Activated CD4-positive, alpha-beta T cell treated with anti-CD3 and anti-CD28 coated beads, Interleukin-10, Interleukin-2, amounts not matched to agents 100 ng/mL and 50 ng/mL, durations not matched to agents 16 hours and 8 hours (primary cell): ENCODE measurements at regions not wholly inside any gene's neighbourhood (a gene's known extent, or its start where the extent isn't known, plus 50 kb on each side); places are given as distances from the start of the nearest gene placed in this dataset.

Experiments used
- DNase-seq: peaks from one replicate; pipeline ENCODE4 v3.0.0-alpha.2; 2020

DNA sequence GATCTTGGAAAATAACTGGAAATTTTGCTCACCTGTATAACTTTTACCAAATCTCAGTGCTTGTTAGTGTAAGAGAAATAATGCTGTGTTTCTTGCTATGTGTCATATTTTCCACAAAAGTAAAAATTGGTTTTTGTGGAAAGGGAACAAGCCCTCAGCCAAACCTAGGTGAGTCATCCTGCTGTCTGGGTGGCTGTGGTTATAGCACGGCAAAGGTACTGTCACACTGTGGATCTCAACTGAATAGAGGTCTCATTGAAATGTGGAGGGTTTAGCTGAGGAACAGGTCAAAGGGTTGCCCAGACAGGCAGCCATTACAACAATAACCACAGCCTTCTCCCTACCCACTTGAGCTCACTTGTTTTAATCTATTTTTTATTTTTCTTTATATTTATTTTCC lies 338.8 kb upstream of the DACH1 start:
- peak; percentile 5 for DNase-seq

DNA sequence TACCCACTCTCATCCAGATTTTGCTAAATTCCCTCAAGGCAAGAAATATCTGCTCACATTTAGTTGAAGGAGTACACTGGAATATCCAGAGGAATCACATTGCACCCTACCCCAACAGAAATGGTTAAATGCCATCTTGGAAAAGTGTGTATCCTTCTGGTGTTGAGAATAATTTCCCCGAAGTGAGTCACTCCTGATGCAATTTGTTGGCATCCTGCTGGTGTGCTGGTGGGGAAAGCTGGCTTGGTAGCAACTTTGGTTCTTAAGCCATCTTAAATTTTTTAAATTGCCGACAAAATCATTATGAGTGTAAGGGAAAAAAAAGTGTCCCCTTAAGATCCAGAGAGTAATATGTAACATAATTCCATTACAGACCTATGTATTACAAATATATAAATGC lies 337.3 kb upstream of the DACH1 start:
- no peak for DNase-seq

DNA sequence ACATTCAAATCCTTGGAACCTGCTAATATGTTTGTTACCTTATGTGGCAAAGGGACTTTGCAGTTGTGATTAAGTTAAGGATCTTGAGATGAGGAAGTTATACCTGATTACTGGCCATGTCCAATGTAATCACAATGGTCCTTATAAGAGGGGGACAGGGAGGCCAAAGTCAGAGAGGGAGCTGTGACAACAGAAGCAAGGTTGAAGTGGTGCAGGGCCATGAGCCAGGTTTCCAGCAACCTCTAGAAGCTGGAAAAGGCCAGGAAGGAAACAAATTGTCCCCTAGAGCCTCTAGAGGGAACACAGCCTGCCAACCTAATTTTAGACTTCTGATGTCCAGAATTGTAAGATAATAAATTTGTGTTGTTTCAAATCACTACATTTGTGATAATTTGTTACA lies 334.7 kb upstream of the DACH1 start:
- DNase-seq = no peak

DNA sequence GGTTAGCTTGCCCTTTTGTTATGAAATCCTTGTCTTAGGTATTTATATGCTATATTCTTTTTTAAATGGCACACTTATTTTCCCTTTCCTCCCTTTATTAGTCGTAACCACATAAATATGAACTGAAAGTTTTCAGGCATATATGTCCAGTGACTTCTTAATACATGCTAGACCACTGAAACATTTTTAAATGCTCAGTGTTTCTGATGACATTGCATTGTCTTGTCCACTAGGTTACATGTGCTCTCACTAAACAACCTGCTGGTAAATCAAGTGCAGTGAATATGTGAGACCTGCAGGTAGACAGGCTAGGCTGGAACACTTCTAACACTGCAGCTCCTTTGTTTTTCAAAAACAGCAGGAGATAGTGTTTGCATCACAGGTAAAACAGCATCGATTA lies 332.6 kb upstream of the DACH1 start:
- DNase-seq = no peak

DNA sequence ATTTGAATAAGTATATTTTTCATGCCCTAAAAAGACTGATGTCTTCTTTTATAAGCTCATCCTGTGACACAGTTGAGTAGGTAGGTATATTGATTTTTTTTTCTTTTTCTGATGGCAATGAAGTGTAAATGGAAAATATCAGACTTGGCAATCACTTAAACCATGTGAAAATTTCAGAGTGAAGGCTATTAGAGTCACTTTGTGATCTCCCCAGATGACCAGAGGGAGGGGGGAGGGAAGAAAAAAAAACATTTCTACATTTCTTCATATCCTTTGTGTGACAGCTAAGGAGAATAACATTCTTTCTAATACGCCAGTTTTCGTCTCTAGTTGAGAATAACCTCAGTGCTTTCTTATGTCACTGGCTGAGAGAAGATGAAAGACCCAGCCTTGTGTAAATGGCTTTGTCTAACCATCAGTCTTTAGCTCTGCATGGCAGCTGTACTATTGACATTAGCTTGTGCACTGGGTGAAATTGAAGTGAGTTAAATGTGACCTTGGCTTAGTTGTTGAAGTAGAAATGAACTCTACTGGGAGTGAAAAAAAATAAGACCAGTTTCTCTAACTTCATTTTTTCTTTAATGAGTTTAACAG lies 332.1 kb upstream of the DACH1 start:
- DNase-seq = no peak

DNA sequence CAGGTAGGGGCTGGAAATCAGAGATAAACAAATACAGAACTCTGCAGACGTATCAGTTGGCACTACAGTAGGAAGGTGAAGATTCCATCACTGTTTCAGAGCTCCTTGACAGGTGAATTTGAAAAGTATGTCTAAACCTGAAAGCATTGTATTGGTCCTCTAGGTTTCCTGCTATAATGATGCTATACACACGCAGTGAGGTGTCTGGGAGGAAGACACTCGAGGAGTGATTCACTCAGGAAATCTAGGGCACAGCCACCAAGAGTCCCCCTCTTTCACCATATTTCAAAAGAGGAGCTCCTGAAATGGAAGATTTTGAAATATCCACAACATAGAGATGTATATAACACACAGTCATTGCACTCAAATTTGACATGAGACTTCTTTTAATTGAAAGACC lies 331.0 kb upstream of the DACH1 start:
- no peak for DNase-seq

DNA sequence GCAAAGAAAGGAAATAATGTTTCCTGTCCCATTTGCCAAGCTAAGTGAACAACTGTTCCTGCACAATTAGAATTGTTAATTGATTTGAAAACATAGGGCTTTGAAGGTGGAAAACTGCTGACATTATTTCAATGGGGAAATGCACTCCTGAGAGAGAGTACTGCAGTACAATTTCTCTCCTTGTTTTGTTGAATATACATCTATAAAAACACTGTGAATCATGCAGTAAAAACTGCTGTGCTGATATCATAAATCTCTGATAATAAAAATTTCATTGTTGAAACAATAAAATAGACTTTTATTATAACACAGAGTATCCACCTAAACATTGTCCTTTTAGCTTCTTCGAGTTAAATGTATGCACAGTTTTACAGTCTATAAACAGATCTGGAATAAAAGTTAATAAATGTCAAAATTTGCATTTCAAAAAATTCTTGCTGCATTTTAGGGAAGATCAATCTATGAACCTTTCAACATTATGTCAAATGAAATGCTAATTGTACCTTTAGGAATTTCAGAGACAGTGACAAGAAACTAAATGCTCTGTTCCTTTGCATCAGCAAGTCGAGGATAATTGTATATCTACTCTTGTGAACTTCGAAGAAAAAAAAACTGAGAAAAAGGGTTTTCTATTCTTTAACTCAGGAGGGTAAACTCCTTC lies 328.2 kb upstream of the DACH1 start:
- DNase-seq = no peak

DNA sequence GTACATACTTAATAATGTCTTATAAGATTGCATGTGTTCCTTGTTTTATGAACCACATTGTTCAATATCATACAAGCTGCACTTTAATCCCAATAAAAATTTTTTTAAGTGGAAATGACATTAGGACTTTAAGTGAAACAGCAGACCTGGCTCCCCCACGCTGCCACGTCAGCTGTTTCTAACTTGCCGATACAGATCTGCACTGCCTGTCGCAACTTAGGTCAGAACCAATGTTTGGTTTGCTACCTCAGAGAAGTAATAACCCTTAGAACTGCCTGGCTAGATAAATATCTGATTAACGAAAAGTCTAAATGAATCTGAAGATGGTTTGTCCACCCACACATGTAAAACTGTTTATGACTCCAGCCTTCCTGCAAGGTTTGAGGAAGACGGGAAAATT lies 327.5 kb upstream of the DACH1 start:
- DNase-seq = no peak

DNA sequence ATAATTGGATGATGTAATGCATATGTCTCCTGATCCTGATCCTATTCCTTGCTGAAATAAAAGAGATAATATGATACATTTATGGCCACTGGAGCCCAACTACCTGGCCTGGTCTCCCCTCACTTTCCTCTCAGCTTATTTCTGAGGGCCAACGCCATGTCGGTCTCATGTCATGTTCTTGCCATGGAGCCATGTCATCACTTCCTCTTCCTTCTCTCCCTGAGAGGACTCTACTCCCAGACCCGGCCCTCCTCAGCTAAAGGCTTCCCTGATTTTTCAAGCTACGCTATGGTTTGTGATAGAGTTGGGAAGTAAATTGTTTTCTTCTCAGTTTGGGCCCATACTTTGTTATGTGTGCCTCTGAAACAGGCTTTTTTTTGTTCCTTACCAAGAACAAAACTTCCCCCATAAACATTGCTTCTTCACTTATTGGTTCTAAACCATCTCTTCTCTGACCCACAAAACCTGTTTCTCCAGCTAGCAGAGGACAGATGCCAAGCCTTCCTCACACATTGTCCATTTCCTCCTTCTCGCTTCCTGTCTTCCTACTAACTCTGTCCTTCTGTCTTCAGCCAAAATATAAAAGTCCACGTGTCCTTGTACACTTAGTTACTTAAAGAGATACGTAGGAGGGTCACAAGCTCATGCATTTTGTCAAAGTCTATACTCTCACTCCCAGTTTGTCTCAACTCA lies 319.9 kb upstream of the DACH1 start:
- no peak for DNase-seq

DNA sequence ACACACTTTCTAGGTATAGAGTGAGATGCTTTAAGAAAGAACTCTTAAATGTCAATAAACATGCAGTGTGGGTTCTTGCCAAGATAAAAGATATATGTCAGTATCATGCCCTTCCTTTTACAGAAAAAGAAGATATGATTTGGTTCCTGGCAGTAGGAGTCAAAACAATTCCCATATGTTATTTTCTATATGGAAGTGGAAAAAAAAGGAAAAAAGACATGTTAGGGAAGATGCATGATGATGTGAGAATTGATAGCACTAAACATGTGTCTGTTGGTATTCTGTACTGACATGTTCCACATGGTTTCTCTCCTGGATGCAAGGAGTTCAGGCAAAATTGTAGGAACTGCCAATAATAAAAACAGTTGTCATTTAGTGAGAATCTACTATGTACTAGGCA lies 318.8 kb upstream of the DACH1 start:
- DNase-seq = no peak

DNA sequence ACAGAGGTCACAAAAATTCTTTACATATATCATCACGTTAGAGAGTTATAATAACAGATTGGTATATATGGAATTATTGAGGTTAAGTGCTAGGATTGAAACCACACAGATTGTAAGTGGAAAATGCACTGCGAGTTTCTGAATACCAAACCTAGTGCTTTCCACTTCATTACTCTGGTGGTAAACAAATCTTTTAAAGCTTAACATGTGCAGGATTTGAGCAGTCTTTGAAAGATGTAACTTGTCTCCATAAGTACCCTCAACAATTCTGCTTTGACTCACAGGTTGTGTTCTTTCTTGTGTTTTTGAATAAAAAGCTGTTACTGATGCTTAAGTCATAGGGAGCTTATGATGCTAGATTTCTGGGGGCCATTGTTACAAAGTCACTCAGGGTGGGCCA lies 314.7 kb upstream of the DACH1 start:
- no peak for DNase-seq

DNA sequence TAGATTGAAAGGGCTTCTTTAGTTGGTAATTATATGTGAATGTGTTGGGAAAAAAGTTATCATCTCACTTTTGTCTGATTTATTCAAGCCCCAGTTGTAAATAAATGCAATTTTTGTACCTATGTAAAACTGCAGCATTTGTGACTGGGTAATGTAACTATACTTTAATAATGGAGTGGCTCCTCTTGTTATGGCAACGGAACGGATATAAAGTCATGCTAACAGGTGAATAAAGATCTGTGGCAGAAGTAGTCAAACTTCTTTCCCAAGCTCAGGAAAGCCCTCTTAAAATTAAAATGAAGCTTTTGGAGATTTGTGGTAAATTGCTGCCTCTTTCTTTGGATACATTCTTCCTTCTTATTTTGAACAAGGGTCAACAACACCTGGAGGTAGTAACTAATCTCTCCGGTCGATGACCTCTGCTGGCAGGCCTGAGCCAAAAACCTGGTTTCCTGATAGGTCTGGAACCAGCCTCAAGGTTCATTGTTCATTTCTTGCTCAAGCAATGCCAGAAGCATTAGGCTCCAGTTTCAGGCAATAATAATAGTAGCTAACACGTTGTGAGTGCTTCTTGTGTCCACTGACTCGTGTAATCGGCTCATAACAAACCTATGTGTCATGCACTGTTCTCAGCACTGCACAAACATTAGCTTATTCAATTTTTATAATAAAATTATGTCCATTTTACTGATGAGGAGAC lies 313.4 kb upstream of the DACH1 start:
- no peak for DNase-seq

DNA sequence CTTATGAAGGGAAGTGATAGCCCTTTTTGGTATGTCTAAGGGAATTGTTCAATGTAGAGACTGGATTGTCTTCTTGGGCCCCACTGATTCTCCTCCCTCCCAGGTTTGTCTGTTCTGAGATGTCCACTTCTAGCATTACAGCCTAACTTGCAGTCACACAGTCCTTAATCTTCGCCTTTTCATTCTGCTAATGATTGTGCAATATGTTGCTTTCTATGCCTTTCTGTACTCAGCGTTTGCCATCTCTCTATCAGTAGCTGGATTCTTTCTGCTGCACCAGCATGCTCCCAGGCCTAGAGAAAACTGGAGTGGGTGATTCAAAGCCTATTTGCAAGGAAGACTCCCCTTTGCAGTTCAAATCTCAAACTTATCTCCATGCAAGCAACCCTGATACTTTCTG lies 307.5 kb upstream of the DACH1 start:
- no peak for DNase-seq

DNA sequence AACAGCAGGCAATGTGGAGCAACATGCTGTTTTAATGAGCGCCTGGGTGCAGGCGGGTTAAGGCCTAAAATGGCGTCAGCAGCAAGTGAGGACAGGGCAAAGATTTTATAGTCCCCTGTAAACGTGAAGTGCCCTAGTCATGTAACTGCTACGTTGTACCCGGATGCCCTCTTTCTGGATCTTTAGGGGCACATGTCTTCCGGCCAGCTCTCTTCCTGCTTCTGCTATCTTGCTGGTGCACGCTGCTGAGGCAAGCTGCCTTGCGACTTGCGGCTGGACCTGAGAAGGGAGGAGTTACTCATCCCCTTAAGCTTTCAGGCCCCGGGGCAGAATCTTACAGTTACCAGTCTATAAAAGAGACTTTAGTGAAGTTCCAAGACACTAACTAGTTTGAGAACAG lies 303.6 kb upstream of the DACH1 start:
- DNase-seq = no peak

DNA sequence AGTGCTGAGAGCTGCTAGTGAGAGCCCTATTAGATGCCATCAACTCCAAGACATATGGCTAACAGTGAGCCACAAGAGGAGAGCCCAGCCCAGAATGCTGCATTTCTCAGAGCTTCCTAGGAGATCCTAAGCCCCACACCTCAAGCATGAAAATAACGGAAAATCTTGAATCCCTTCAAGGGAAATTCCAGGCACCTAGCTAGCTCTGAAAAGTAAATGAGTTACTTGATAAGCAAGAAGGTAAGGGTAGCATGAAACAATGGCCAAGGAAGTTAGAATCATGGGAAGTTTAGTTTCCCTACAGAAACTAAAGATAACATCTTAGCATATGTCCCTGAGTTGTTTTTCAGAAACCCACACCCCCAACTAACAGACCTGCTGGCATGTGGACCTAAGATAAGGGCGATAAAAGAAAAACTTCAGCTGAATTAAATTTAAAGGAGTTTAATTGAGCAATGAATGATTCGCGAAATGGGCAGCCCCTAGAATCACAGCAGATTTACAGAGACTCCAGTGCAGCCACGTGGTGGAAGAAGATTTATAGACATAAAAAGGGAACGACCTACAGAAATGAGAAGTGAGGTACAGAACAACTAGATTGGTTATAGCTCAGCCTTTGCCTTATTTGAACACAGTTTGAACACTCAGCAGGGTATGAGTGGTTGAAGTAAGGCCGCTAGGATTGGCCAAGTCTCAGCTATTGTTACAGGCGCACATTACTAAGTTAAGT lies 301.3 kb upstream of the DACH1 start:
- no peak for DNase-seq

DNA sequence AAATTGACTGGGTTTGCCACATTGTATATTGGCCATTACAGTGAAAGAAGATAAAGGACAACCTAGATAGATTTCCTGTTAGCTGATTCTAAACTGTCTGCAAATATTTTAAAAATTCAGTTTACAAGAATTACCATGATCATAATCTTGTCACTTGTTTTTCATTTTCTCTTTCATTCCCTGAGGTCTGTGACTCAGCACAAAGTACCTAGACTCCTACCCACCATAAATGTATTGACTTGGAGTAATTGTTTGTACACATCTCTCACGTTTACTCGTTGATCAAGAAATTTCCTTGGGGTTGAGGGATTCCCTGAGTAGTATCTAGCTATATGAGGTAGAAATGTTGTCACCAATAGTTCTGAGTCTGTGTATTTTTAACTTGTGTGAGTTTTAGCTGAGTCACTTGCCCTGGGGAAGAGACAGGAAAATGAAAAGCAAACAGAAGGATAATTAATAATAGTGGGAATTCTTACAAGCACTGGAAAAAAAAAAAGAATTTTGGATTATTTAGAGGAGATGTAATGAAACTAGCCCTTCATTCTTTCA lies 299.2 kb upstream of the DACH1 start:
- no peak for DNase-seq

DNA sequence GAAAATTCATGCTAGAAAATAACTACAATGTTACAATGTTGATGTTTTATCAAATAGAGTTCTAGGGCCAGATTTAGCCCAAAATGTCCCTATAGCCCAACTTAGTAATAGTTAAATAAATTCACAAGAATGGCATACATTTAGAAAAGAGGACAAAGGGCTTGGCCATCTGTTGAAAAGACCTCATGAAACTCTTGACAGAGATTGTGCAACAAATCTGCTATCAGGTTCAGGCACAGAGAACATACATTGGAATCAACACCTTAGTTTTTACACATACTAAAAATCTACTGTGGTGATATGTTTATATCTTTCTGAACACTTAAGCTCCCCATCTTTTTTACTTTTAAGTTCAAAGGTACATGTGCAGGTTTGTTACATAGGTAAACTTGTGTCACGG lies 298.3 kb upstream of the DACH1 start:
- no peak for DNase-seq

DNA sequence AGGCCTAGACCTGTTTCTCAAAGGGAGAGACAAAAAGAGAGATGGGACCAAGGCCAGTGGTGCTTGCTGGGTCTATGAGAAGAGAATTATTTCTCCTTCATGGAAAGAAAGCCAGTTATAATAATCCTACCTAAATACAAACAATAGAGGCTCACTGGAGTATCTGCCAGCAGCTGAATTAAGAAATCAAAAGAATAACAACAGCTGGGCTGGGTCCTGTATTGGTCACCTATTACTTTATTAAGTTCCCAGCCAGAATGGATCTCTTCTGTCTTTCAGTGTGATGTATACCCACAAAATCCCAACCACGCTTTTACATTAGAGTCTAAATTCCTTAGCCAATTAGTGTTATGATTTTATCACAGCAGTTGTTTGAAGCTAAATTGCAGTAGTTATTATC lies 297.8 kb upstream of the DACH1 start:
- DNase-seq = no peak

DNA sequence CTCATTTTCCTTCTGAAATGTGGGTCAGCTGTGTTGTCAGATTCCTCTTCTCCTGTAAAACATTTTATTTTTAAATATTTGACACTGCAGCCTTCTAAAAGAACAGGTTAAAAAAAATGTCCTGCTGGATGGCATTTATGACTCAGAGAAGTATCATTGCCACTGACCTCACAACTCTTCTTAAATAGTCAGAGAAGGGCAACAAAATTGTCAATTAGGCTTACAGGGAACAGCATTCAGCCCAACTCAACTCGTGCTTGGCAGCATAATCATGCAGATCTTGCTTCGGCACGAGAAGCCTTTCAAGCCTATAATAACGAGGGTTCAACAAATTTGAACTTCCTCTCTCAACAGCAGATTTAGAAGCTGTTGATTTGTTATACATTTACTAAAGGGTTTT lies 296.7 kb upstream of the DACH1 start:
- DNase-seq = no peak

DNA sequence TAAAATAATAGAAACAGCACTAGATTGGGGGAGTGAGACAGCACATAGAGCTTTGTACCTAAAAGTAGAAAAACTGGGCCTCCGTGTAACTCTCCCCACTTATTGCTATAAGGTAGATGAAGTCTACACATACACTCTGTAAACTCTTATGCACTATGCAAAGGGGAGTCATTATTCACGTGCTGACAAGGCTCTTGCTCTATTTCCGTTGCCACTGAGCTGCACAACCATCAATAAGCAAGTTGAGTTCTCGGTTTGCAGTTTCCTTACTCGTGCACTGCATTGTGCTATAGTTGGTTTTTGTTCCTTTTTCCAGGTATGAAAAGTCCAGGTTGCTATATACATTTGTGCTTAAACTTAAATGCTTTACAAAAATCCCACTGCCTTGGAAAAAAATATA lies 294.0 kb upstream of the DACH1 start:
- DNase-seq = no peak

DNA sequence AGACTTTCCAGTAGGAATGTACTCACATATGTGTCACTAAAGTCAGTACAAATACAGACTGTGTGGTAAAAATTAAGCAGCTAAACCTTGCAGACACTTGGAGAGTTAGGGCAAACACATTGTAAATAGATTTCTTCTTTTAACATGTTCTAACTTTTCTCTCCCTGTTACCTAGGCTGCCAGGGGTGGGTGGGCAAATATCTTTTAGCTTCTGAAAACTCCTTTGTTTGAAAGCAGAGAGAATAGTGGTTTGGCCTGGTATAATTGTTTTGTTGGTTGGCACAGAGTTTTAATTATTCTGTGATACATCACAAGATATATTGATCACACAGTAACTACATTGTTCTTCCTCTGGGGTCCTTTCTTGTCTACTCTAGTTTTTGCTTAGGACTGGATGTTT lies 289.8 kb upstream of the DACH1 start:
- DNase-seq = no peak

DNA sequence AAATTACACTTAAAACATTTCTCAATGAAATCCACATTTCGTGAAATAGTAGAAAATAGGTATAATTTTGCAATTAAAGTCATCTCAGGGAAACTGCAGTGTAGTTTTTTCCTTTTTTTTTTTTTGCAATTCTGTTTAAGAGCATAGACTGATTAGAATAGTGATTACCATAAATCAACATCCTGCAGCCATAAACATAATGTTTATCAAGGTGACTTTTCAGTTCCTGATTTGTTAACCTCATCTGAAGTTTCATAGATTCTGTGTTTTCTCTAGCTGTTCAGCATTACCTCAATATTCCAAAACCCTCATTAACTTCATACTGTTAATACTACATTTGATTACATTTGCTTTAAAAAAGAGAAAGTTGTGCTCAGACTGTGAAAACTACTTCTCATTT lies 286.3 kb upstream of the DACH1 start:
- DNase-seq = no peak

DNA sequence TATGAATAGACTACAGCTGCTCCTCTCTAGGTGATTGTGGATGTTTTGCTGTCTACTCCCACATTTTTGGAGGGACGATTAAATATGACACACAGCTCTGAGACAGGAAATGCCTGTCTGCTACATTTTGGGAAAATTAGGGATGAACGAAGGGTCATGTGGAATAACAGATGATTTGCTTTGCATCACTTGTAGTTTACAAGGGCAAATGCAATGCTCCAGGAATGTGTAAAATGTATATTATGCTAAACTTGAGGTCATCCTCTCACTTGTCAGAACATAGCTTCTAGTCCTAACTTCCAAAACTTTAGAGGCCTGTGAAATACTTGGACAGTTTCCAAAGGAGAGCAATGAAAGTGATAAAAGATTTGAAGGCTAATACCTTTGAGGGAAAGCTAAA lies 284.2 kb upstream of the DACH1 start:
- no peak for DNase-seq
